GM19023 (cell line): ENCODE measurements at regions not wholly inside any gene's neighbourhood (a gene's known extent, or its start where the extent isn't known, plus 50 kb on each side); places are given as distances from the start of the nearest gene placed in this dataset.

Experiments
- ATAC-seq: cut with Tn5 transposase; IDR thresholded peaks from one replicate; pipeline ENCODE4 v1.9.1; 2021; ENCODE audit warnings: mild to moderate bottlenecking, moderate library complexity; ENCODE audit not compliant: unreplicated experiment

GRCh38 chr2:6679471-6679870 is 186.2 kb downstream of the CMPK2 start:
- ATAC-seq: no peak

DNA sequence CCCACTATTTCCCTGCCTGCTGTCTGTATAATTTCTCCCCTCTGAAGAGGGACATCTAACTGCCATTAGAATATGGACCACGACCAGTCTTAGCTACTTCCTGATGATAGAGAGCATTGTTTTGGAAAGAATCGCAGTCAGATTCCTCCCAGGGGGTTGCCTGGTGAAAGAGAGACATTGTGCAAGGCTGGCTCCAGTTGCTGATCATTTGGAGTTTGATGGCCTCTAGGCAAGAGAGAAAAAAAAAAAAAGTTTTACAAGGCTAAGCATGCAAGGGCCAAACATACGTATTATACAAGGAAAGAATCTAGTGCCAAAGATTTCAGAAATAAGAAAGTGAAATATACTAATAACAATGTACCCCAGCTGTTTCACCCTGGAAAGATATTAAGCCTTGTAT is 182.2 kb downstream of the CMPK2 start:
- no peak for ATAC-seq

- no peak for ATAC-seq
Observed at GRCh38 chr2:6685447-6685846, 180.3 kb downstream of the CMPK2 start.

- no peak for ATAC-seq
Observed at GRCh38 chr2:6692056-6692455, 173.7 kb downstream of the CMPK2 start.

GRCh38 chr2:6692819-6693218 is 172.9 kb downstream of the CMPK2 start:
- ATAC-seq: no peak

DNA sequence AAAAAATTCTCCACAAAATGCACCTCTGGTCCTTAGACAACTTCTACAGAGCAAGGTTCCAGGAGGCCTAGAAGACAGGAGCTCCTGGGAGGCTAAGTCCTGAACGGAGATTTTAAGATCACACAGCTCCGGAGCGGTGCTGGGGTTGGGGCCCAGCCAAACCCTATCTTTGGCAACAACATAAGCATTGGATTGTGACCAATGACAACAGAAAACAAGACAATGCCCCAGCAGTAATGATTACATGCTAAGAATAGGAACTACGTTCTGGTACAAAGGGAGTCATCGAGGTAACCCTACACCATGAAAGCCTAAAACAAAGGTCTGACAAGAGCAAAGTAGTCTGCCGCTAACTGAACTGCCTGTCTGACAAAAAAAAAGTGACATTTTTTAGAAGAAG is 171.2 kb downstream of the CMPK2 start:
- ATAC-seq: no peak

DNA sequence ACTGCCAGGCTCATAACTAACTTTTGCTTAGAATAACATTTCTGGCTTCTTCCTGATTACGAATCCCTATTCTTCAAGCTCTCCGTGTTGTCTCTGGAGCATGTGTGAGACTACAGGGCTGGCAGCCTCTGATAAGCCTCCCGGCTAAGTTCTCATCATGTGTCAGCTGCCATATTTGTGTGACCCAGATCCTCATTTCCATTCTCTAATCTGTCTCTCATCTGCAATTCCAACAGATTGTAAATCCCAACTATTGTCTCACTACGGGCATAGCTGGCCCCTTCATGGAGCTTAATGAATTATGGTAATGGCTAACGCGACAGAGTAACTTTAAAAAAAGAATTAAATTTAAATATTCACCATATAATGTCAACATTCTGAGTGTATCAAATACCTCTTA is 165.4 kb downstream of the CMPK2 start:
- ATAC-seq: no peak

DNA sequence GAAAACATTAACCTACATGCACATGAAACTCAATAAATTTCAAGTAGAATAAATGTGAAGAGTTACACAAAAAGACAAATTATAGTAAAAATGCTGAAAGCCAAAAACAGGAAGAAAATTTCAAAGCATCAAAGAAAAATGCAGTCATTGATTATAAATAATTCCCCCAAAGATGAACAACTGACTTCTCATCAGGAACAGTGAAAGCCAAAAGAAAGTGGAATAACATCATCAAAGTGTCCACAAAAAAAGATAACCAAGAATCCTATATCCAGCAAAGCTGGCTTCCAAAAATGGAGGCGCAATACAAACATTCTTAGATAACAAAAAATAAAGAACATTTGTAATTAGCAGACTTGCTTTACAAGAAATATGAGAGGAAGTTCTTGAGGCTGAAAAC is 161.6 kb downstream of the CMPK2 start:
- no peak for ATAC-seq

DNA sequence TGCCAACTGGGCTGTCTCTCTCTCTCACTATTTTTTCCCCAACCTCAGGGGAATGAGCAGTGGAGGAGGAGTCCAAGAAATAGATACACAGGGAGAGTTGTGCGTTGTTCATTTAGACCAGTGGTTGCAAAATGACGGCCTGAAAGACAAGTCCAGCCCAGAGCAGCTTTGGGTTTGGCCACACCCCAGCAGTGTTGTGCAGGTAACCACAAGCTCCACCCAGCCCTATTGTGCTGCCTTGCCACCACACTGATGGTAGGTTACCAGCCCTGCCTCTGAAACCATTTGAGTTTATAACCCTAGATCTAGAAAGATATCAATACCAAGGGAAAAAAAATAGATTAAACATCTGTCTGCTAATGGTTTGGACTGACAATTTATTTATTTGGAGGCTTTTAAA is 144.3 kb downstream of the CMPK2 start:
- ATAC-seq: no peak

DNA sequence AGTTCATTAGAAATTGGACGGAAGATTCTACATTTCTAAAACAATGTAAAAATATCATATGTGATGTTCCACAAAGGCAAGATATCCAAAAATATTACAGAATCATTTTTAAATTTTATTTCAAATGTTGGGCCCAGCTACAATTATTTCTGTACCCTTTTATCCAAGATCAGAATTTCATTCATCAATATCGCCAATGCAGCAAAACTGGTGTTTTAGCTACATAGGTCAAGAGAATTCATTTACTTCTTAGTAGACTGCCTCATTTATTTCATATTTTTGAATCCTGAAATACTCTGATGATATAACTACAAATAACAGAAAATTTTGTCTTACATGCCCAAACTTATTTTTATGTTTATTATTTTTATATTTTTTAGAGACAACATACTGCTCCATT is 143.1 kb downstream of the CMPK2 start:
- no peak for ATAC-seq

- ATAC-seq: no peak
Observed at GRCh38 chr2:6723865-6724604, 141.7 kb downstream of the CMPK2 start.

- no peak for ATAC-seq
Observed at GRCh38 chr2:6724605-6725140, 141.0 kb downstream of the CMPK2 start.

DNA sequence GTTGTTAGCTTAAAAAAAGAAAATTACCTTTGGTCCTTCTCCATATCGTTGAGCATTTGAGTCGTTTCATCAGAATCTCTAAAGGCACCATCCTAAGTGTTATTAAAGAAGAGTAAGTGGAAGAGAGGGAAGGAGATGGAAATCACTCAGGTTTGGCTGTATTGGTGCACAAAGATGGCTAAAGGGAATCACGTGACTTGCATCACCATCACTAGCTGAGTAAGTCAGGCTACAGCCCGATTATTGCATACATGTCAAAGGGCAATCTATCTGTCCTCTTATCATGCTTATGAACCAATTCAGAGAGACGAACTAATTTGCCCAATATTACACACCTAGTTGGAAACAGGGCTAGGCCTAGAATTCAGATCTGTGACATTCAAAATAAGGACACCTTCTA is 137.6 kb downstream of the CMPK2 start:
- ATAC-seq: no peak

GRCh38 chr2:6730003-6730402 is 135.7 kb downstream of the CMPK2 start:
- no peak for ATAC-seq

GRCh38 chr2:6730649-6731532 is 134.8 kb downstream of the CMPK2 start:
- ATAC-seq: no peak

DNA sequence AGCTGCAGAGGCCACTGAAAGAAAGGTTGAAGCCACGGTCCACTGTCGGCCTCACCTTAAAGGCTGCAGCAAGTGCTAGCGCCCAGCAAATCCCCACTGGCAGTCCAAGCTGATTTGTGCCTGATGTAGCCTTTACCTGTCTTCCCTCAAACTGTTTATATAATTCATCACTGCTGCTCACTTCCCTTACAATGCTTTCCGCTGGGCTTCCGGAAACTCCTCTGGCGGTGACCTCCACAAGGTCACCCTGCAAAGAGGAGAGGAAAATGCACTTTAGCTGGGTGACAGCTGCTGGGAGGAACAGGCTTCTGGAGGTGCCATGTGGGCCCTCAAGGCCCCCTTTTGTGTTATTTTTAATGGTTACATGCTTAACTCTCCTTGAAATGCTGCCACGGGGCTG is 126.2 kb downstream of the CMPK2 start:
- no peak for ATAC-seq

- no peak for ATAC-seq
Observed at GRCh38 chr2:6741229-6741628, 124.5 kb downstream of the CMPK2 start.

GRCh38 chr2:6744038-6744437 is 121.7 kb downstream of the CMPK2 start:
- ATAC-seq: no peak

DNA sequence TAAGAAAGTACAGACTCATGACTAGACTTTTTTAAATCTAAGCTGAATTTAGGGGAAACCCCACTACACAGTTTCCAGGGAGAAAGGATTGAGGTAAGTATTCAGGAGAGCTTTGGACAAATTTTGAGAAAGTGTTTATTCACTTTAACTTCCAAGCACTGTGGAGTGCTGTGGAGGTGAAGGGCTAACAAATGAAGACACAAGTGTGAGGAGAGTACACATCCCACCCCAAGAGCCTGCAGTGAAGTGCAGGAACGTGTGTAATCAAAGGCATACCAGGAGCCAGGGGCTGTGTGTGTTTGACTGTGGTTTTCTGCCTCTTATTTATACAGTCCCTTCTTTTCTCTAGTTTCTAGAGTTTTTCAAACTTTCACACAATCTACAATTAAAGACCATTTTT is 118.3 kb downstream of the CMPK2 start:
- ATAC-seq: no peak

- no peak for ATAC-seq
Observed at GRCh38 chr2:6748406-6749067, 117.2 kb downstream of the CMPK2 start.

- no peak for ATAC-seq
Observed at GRCh38 chr2:6749962-6750361, 115.7 kb downstream of the CMPK2 start.
